HCT116 (cell line): ENCODE measurements at regions not wholly inside any gene's neighbourhood (a gene's known extent, or its start where the extent isn't known, plus 50 kb on each side); places are given as distances from the start of the nearest gene placed in this dataset.

Experiments used
- ATAC-seq: fragments of 200-7000 bp; cut with Tn5 transposase; 2 replicates; pipeline ENCODE4 v1.9.1; 2020; ENCODE audit warnings: mild to moderate bottlenecking, moderate library complexity
- BruUV-seq: library from RNA; stranded (reverse); fragments of 400-500 nt; replicated peaks from 2 replicates; lab custom pipeline; 2021; lab: Mats Ljungman, UMichigan
- CTCF ChIA-PET: fragments of 300-600 bp; sonication (Branson Sonifier 250); formaldehyde crosslinking; loops from one replicate; lab custom pipeline; 2021; ENCODE audit warnings: antibody characterized with exemption; lab: Charles Lee
- POLR2A ChIA-PET: fragments of 300-600, 350-600 bp; sonication (Branson Sonifier 250); formaldehyde crosslinking; loops from one replicate; lab custom pipeline; 2021; ENCODE audit warnings: antibody characterized with exemption; lab: Charles Lee
- RAD21 ChIA-PET, 2 experiments: fragments of 300-600 bp; sonication (Branson Sonifier 250); formaldehyde crosslinking; loops; one replicate each; lab custom pipeline; 2023; ENCODE audit warnings: low total read pairs in 2 of 2; ENCODE audit not compliant: uncharacterized antibody in 2 of 2, unreplicated experiment in 2 of 2, low non-redundant PET in 1 of 2; lab: Charles Lee
- DNase-seq: peaks from one replicate; pipeline ENCODE4 v3.0.0-alpha.2; 2010; ENCODE audit warnings: low read depth, low spot score
- H2AFZ ChIP-seq: fragments of 200-600 bp; shearing (Covaris generic), sonication (generic); 2 replicates; pipeline ENCODE4 v1.6.1; 2017; ENCODE audit warnings: low read depth, mixed run types, mixed read lengths, antibody characterized with exemption, low read length; ENCODE audit not compliant: poor library complexity, severe bottlenecking
- H3K27ac ChIP-seq: 2 replicates; pipeline ENCODE4 v1.5.1; 2012; ENCODE audit warnings: low read depth, low read length
- H3K27me3 ChIP-seq: fragments of 200-600 bp; sonication (generic); 2 replicates; pipeline ENCODE4 v1.6.1; 2016; ENCODE audit warnings: mixed run types, low read length, mixed read lengths; ENCODE audit not compliant: insufficient read depth
- H3K36me3 ChIP-seq, 2 experiments: fragments of 200-500 bp in 1 of 2; fragments of 200-600 bp in 1 of 2; sonication (Bioruptor generic) in 1 of 2; sonication (generic) in 1 of 2; 2 replicates each; pipeline versions ENCODE4 v1.5.1 to v1.6.1; 2014 to 2016; ENCODE audit warnings: low read length in 2 of 2, inconsistent platforms in 1 of 2, mixed read lengths in 1 of 2, mixed run types in 1 of 2; ENCODE audit not compliant: insufficient read depth in 2 of 2, control insufficient read depth in 1 of 2
- H3K4me1 ChIP-seq, 2 experiments: fragments of 200-600 bp in 1 of 2; sonication (generic) in 1 of 2; 2 replicates each; pipeline versions ENCODE4 v1.5.1 to v1.6.1; 2012 to 2017; ENCODE audit warnings: low read length in 2 of 2, inconsistent platforms in 1 of 2, mild to moderate bottlenecking in 1 of 2, mixed read lengths in 1 of 2, mixed run types in 1 of 2, moderate library complexity in 1 of 2; ENCODE audit not compliant: insufficient read depth in 2 of 2, control insufficient read depth in 1 of 2
- H3K4me2 ChIP-seq: fragments of 200-600 bp; sonication (generic); 2 replicates; pipeline ENCODE4 v1.6.1; 2017; ENCODE audit warnings: mixed run types, low read length, mixed read lengths
- H3K4me3 ChIP-seq, 2 experiments: fragments of 200-600 bp in 1 of 2; sonication (generic) in 1 of 2; replicated peaks in 1 of 2; 2 replicates each; pipeline ENCODE4 v1.5.1; 2011 to 2016; ENCODE audit warnings: low read length in 2 of 2, control low read depth in 1 of 2, low read depth in 1 of 2, mild to moderate bottlenecking in 1 of 2, mixed read lengths in 1 of 2, mixed run types in 1 of 2
- H3K79me2 ChIP-seq: fragments of 200-600 bp; sonication (generic); 2 replicates; pipeline ENCODE4 v1.6.1; 2017; ENCODE audit warnings: mild to moderate bottlenecking, mixed run types, low read length, moderate library complexity, mixed read lengths; ENCODE audit not compliant: insufficient read depth
- H3K9ac ChIP-seq: fragments of 200-600 bp; sonication (generic); 2 replicates; pipeline ENCODE4 v1.6.1; 2016; ENCODE audit warnings: low read length, mixed read lengths
- H3K9me2 ChIP-seq: fragments of 200-600 bp; sonication (generic), shearing (Covaris generic); 2 replicates; pipeline ENCODE4 v1.6.1; 2017; ENCODE audit warnings: mixed run types, mild to moderate bottlenecking, moderate library complexity; ENCODE audit not compliant: insufficient read depth
- H3K9me3 ChIP-seq, 2 experiments: fragments of 200-500 bp in 1 of 2; fragments of 200-600 bp in 1 of 2; sonication (Bioruptor generic) in 1 of 2; sonication (generic) in 1 of 2; 2 replicates each; pipeline ENCODE4 v1.6.1; 2014 to 2017; ENCODE audit warnings: low read length in 2 of 2, mixed read lengths in 2 of 2, inconsistent platforms in 1 of 2, low read depth in 1 of 2, mild to moderate bottlenecking in 1 of 2, mixed run types in 1 of 2, moderate library complexity in 1 of 2; ENCODE audit not compliant: control insufficient read depth in 1 of 2, insufficient read depth in 1 of 2
- H4K20me1 ChIP-seq: fragments of 200-600 bp; sonication (generic), shearing (Covaris generic); 2 replicates; pipeline ENCODE4 v1.6.1; 2017; ENCODE audit warnings: mixed run types, mild to moderate bottlenecking, moderate library complexity; ENCODE audit not compliant: insufficient read depth
- CBX3 ChIP-seq: IDR thresholded peaks from 2 replicates; pipeline ENCODE4 v1.6.1; 2012; ENCODE audit warnings: low read depth
- ELF1 ChIP-seq: IDR thresholded peaks from 2 replicates; pipeline ENCODE4 v1.6.1; 2012; ENCODE audit warnings: low read depth, borderline replicate concordance
- EZH2phosphoT487 ChIP-seq: fragments of 200-600 bp; IDR thresholded peaks from 2 replicates; pipeline ENCODE4 v1.6.1; 2018; ENCODE audit warnings: antibody characterized with exemption, borderline replicate concordance
- FOSL1 ChIP-seq: IDR thresholded peaks from 2 replicates; pipeline ENCODE4 v1.6.1; 2012; ENCODE audit warnings: low read depth
- MAX ChIP-seq: IDR thresholded peaks from 2 replicates; pipeline ENCODE4 v1.6.1; 2012
- POLR2AphosphoS5 ChIP-seq: IDR thresholded peaks from 2 replicates; pipeline ENCODE4 v1.6.1; 2011; ENCODE audit warnings: mild to moderate bottlenecking, low read depth, low read length, moderate library complexity
- SIN3A ChIP-seq: IDR thresholded peaks from 2 replicates; pipeline ENCODE4 v1.6.1; 2012; ENCODE audit warnings: low read depth
- SP1 ChIP-seq: IDR thresholded peaks from 2 replicates; pipeline ENCODE4 v1.6.1; 2012; ENCODE audit warnings: low read depth
- TCF7L2 ChIP-seq: IDR thresholded peaks from 2 replicates; pipeline ENCODE4 v1.7.0; 2011; ENCODE audit warnings: borderline replicate concordance, inconsistent platforms; ENCODE audit not compliant: insufficient read depth, insufficient read length; ENCODE audit errors: extremely low read depth
- ZNF274 ChIP-seq: fragments of 200-500 bp; sonication (Bioruptor generic); IDR thresholded peaks from 2 replicates; pipeline ENCODE4 v1.6.1; 2014; ENCODE audit warnings: mild to moderate bottlenecking, low read depth, low read length, inconsistent platforms
- intact Hi-C: fragments of 100-400 bp; cut with micrococcal nuclease; formaldehyde crosslinking; loops from 2 replicates; pipeline ENCODE4 v1.10.0; 2022
- TF ChIP-seq, protein P1 (sequence below): IDR thresholded peaks from 2 replicates; pipeline ENCODE4 v1.6.1; 2012
- TF ChIP-seq, protein P2 (sequence below): IDR thresholded peaks from 2 replicates; pipeline ENCODE4 v1.6.1; 2011; ENCODE audit warnings: mild to moderate bottlenecking, low read length, moderate library complexity; ENCODE audit not compliant: insufficient replicate concordance; ENCODE audit errors: extremely low read depth
- TF ChIP-seq, protein P3 (sequence below), 3 experiments: fragments of 200-600 bp in 1 of 3; sonication (generic) in 1 of 3; IDR thresholded peaks in 2 of 3; conservative IDR thresholded peaks in 1 of 3; 2 replicates each; pipeline ENCODE4 v1.5.1; 2012 to 2017; ENCODE audit warnings: low read depth in 2 of 3, low read length in 2 of 3, antibody characterized with exemption in 1 of 3, borderline replicate concordance in 1 of 3, control low read depth in 1 of 3, mild to moderate bottlenecking in 1 of 3, mixed read lengths in 1 of 3, mixed run types in 1 of 3, moderate library complexity in 1 of 3; ENCODE audit not compliant: insufficient read depth in 1 of 3

DNA sequence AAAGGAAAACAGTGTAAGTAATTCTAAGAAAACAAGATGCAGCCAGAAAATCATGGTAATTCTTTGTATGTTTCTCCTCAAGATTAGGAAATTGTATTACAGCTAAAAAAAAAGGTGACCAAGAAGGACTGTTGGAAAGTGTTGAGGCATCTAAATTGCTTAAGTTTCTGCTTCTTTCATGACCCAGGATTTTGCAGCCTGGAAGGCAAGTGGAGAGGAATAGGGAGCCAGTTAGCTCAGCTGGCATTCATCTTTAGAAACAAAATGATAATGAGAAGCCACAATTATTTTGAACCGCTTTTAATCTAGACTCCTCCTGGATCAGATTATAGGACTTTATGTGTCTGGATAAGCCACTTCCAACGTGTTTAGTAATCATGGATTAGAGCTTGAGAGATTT is 56.8 kb upstream of the TMEM229A start:
- no TSS peak for BruUV-seq
- H3K27me3 ChIP-seq = no peaks in the 10 kb centered on the region
- DNase-seq (no peak), ATAC-seq (no peak)
- H3K4me2 ChIP-seq = no peak overlapping the region
- ChIA-PET POLR2A (interaction anchor here (0.6 kb wide), 1 partner anchor 11 kb away, joined by 3 read pairs; no protein-coding TSS in a partner anchor), RAD21 (no interaction called here), CTCF (interaction anchor here (0.5 kb wide), 1 partner anchor 173 kb away, joined by 3 read pairs; no protein-coding TSS in a partner anchor)
- no peak overlapping the region for H3K9ac ChIP-seq
- H3K36me3 ChIP-seq = no peaks in the 10 kb centered on the region
- no peak overlapping the region for H3K27ac ChIP-seq
- H3K9me2 ChIP-seq = no peaks in the 10 kb centered on the region
- no peaks in the 10 kb centered on the region for H3K9me3 ChIP-seq
- no peak for TF ChIP-seq SIN3A
- no peak for TF ChIP-seq ZNF274
- no peak for TF ChIP-seq ELF1
- TF ChIP-seq, protein P1, sequence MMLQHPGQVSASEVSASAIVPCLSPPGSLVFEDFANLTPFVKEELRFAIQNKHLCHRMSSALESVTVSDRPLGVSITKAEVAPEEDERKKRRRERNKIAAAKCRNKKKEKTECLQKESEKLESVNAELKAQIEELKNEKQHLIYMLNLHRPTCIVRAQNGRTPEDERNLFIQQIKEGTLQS = no peak
- TF ChIP-seq, protein P2, sequence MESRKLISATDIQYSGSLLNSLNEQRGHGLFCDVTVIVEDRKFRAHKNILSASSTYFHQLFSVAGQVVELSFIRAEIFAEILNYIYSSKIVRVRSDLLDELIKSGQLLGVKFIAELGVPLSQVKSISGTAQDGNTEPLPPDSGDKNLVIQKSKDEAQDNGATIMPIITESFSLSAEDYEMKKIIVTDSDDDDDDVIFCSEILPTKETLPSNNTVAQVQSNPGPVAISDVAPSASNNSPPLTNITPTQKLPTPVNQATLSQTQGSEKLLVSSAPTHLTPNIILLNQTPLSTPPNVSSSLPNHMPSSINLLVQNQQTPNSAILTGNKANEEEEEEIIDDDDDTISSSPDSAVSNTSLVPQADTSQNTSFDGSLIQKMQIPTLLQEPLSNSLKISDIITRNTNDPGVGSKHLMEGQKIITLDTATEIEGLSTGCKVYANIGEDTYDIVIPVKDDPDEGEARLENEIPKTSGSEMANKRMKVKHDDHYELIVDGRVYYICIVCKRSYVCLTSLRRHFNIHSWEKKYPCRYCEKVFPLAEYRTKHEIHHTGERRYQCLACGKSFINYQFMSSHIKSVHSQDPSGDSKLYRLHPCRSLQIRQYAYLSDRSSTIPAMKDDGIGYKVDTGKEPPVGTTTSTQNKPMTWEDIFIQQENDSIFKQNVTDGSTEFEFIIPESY = no peak
- no peak for TF ChIP-seq MAX
- TF ChIP-seq TCF7L2 = no peak
- TF ChIP-seq SP1 = no peak
- TF ChIP-seq FOSL1 = no peak
- no peak for TF ChIP-seq EZH2phosphoT487
- no peak for TF ChIP-seq CBX3
- TF ChIP-seq, protein P3, sequence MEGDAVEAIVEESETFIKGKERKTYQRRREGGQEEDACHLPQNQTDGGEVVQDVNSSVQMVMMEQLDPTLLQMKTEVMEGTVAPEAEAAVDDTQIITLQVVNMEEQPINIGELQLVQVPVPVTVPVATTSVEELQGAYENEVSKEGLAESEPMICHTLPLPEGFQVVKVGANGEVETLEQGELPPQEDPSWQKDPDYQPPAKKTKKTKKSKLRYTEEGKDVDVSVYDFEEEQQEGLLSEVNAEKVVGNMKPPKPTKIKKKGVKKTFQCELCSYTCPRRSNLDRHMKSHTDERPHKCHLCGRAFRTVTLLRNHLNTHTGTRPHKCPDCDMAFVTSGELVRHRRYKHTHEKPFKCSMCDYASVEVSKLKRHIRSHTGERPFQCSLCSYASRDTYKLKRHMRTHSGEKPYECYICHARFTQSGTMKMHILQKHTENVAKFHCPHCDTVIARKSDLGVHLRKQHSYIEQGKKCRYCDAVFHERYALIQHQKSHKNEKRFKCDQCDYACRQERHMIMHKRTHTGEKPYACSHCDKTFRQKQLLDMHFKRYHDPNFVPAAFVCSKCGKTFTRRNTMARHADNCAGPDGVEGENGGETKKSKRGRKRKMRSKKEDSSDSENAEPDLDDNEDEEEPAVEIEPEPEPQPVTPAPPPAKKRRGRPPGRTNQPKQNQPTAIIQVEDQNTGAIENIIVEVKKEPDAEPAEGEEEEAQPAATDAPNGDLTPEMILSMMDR (IDR thresholded peaks at IDR 0.05 in 2 of 3, conservative IDR thresholded peaks at IDR 0.05 in 1 of 3; ENCODE audit: borderline replicate concordance in 1 of 3, insufficient read depth in 1 of 3, low read depth in 2 of 3, low read length in 2 of 3) = no peak
- no peak for TF ChIP-seq POLR2AphosphoS5
- H3K79me2 ChIP-seq = no peaks in the 10 kb centered on the region
- no peaks in the 10 kb centered on the region for H3K4me1 ChIP-seq
- intact Hi-C loops = no loop called here
- H3K4me3 ChIP-seq = no peak overlapping the region
- H4K20me1 ChIP-seq = no peaks in the 10 kb centered on the region
- H2AFZ ChIP-seq = no peak overlapping the region
